ENCODE measurements at regions not wholly inside any gene's neighbourhood (a gene's known extent, or its start where the extent isn't known, plus 50 kb on each side); places are given as distances from the start of the nearest gene placed in this dataset.
A peak's percentile ranks its signal among the peaks of the same experiment; 100 is the strongest.

GRCh38 chrX:129145385-129145784 lies 377.9 kb downstream of the SMARCA1 start:
- Histone ChIP-seq H2AK5ac (ENCODE audit: insufficient read length, low read length) (no peak overlapping the region), H3K4me1 (ENCODE audit: insufficient read depth, low read length) (peaks cover 5% of the 10 kb centered on the region; the same call in 1 of the 2 replicates), H2BK5ac (ENCODE audit: insufficient read length, low read length) (no peak overlapping the region), H3K4me2 (ENCODE audit: insufficient read depth, insufficient read length, low read length) (no peak overlapping the region), H3K9ac (ENCODE audit: extremely low read depth, insufficient read length, low read length) (no peak overlapping the region), H3K27ac (ENCODE audit: insufficient read length, low read depth, low read length) (no peak overlapping the region), H3K9me3 (ENCODE audit: control insufficient read depth, low read depth, low read length) (no peaks in the 10 kb centered on the region), H3K23ac (ENCODE audit: insufficient read length, low read depth, low read length) (no peak overlapping the region), H4K20me1 (ENCODE audit: control insufficient read depth, insufficient read depth, insufficient read length) (no peaks in the 10 kb centered on the region), H4K5ac (ENCODE audit: insufficient read length, low read depth, low read length) (no peak overlapping the region), H2BK15ac (ENCODE audit: low read depth, low read length) (no peak overlapping the region), H2AFZ (ENCODE audit: low read length) (no peak overlapping the region), H3K4ac (ENCODE audit: low read depth, low read length) (no peak overlapping the region), H3K56ac (ENCODE audit: insufficient read length, low read depth, low read length) (no peak overlapping the region), H3K18ac (ENCODE audit: insufficient read length, low read depth, low read length) (no peak overlapping the region), H4K8ac (replicated peaks; ENCODE audit: insufficient read length, low read depth, low read length) (no peak overlapping the region), H3K14ac (ENCODE audit: insufficient read depth, low read length) (no peak overlapping the region), H3K79me2 (ENCODE audit: insufficient read depth, low read length) (no peaks in the 10 kb centered on the region), H2BK120ac (ENCODE audit: low read depth, low read length, poor library complexity, severe bottlenecking) (no peak overlapping the region), H3K79me1 (ENCODE audit: insufficient read depth, low read depth, low read length, poor library complexity, severe bottlenecking) (no peaks in the 10 kb centered on the region), H3K23me2 (ENCODE audit: insufficient read length, low read depth, low read length, poor library complexity, severe bottlenecking) (no peaks in the 10 kb centered on the region), H2BK20ac (ENCODE audit: low read depth, low read length, poor library complexity, severe bottlenecking) (no peak overlapping the region), H3K27me3 (ENCODE audit: insufficient read depth, low read length) (no peaks in the 10 kb centered on the region), H2BK12ac (ENCODE audit: insufficient read length, low read depth, low read length) (no peak overlapping the region), H4K91ac (ENCODE audit: insufficient read length, low read depth, low read length) (no peak overlapping the region), H3T11ph (ENCODE audit: low read length) (no peak overlapping the region)
- Mint-ChIP-seq H3K9me3 (no peaks in the 10 kb centered on the region), H3K27ac (peak overlapping the region in 1 of 3 experiments; percentile 32; a peak in 2 of 7 replicates), H3K4me1 (peaks cover 9 to 12% of the 10 kb centered on the region in 2 experiments), H3K27me3 (ENCODE audit: low read depth) (no peaks in the 10 kb centered on the region), H3K36me3 (ENCODE audit: insufficient read depth in 1 of 3, low read depth in 3 of 3) (peaks cover 0 to 2% (median 0%) of the 10 kb centered on the region in 3 experiments; a peak in 1 of 7 replicates), H3K4me3 (no peak overlapping the region; a peak in 1 of 5 replicates)
- DNase-seq = no peak
- WGBS (ENCODE audit: extremely low coverage, insufficient read length, low lambda C conversion rate) = no CpG with 5 or more reads among the region's 2 CpGs
- no peak for TF ChIP-seq CTCF (conservative IDR thresholded peaks at IDR 0.05)

Data from H9 (cell line).